HG02763 (cell line): ENCODE measurements at regions not wholly inside any gene's neighbourhood (a gene's known extent, or its start where the extent isn't known, plus 50 kb on each side); places are given as distances from the start of the nearest gene placed in this dataset.

Experiments used
- ATAC-seq: cut with Tn5 transposase; IDR thresholded peaks from one replicate; pipeline ENCODE4 v1.9.1; 2021; ENCODE audit warnings: mild to moderate bottlenecking, moderate library complexity; ENCODE audit not compliant: unreplicated experiment

- ATAC-seq, result no peak
These were observed 805.3 kb upstream of the TENM3 start for GRCh38 chr4:181437895-181438294.

GRCh38 chr4:181438641-181439040 is 804.6 kb upstream of the TENM3 start:
- no peak for ATAC-seq

DNA sequence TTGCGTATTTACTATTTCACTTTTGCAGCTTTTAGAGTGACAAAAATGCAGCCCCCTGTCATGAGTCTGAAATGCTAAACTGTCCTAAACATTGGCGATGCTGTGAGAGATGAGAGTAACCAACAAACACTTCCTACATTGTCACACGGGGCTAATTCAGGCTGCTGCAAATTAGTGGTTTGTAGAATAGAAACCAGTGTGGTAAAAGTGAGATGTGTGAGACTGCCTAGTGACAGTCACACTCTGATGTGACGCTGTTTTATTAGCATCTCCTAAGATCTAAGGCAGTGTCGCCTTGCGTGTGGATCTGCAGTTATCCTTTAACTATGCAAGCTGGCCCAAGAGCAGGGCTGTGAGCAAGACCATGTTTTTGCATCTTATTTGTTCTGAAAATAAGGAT is 800.2 kb upstream of the TENM3 start:
- no peak for ATAC-seq

- no peak for ATAC-seq
These were observed 777.4 kb upstream of the TENM3 start for GRCh38 chr4:181465826-181466225.

DNA sequence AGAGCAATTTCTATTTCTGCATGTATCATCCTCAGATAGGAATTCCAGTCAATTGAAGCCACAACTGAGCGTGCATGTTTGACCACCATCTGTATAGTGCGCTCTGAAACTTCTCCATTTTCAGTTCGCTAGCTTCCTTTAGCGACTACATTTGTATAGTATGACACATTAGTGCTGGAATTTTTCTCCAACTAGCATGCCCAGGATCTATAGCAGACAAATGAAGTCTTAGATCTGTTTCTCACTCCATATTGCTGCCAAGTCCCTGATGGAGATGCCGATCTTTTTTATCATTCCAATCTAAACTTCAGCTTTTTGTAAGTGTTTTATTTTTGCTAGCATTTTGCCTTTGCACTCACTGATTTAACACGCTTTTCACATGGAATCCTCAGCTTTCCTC is 774.8 kb upstream of the TENM3 start:
- no peak for ATAC-seq

DNA sequence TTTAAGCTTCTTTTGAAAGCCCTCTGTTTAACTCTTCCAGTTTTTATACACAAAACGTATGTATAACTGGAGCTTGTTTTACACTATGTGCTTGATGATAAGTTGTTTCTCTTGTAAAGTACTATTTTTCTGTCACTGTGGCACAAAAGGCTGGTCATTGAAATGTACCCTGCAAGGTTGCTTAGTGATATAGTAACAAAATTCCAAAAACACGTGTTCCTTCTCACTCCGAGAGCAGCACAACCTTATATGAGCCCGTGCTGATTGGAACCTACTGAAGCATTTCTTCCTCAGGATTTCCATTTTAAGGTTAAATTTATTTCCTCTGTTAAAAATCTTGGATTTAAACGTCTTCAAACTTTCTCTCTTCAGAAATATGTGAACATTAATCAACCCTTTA is 772.9 kb upstream of the TENM3 start:
- ATAC-seq, result no peak

- ATAC-seq, result no peak
These were observed 767.8 kb upstream of the TENM3 start for GRCh38 chr4:181475359-181475758.

DNA sequence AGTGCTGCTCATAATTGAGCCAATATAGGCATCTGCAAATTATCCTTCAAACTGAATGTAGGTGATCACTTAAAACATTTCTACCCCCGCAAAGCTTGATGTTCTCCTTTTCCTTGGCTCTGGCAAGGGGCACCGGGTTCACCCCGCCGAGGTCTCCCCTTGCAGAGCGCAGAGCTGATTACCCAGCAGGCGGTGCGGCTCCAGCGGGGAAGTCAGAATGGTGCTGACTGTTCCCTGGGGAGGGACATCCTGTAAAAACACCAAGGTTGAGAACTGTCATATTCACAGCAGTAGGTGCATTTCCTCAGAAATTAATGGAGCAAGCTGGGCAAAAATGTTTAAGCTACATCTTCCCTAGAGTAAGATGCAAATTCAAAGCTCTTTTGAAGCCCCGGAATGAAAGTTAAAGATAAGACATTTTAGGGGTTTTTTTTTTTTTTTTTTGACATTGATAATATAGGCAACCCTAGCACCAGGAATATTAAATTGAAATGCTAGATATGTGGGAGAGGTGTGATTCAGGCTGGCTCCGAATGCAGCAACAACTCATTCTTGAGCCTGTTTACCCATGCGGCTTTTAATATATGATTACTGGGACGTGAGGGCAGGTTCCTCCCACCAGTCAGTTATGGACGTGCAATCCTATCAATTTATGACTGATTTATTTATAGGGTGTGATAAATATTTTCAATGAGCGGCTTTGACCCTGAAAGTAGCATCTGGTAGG is 767.3 kb upstream of the TENM3 start:
- no peak for ATAC-seq

DNA sequence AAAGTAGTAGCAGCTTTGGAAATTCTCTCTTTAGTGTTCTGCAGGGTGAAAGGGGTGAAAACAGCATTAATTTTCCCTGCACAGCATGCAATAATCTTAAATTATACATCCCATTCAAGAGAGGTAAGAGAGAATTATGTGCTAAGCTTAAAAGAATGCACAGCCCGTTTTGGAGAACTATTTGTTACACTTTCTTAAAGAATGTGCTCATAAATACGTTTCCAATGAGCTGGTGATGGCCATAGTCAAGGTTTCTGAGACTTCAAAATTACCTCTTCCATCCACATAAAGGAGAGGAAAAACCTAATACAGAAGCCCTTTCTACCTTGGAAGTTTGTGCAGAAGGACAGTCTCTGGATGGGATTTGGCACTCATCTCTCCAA is 766.7 kb upstream of the TENM3 start:
- ATAC-seq, result no peak

GRCh38 chr4:181477591-181477990 is 765.6 kb upstream of the TENM3 start:
- ATAC-seq, result no peak

- ATAC-seq, result no peak
These were observed 764.5 kb upstream of the TENM3 start for GRCh38 chr4:181478656-181479055.

DNA sequence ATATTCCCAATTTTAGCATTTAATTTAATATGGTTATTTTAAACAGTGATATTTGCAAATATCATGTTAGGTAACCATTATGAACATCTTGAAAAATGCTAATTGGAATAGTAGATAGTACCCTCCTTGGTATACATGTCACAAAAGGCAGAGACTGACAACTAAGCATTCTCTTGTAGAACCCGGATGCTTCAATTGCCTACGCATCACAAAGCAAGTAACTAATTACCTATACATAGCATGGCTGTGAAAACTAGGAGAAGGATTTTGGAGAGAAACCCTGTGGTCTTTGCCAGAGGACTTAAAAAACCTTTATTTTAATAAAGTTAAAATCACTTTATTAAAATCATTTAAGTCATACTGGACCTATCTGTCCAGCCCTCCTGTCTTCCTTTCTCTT is 764.1 kb upstream of the TENM3 start:
- ATAC-seq, result no peak

- ATAC-seq, result no peak
These were observed 758.8 kb upstream of the TENM3 start for GRCh38 chr4:181484396-181484795.

DNA sequence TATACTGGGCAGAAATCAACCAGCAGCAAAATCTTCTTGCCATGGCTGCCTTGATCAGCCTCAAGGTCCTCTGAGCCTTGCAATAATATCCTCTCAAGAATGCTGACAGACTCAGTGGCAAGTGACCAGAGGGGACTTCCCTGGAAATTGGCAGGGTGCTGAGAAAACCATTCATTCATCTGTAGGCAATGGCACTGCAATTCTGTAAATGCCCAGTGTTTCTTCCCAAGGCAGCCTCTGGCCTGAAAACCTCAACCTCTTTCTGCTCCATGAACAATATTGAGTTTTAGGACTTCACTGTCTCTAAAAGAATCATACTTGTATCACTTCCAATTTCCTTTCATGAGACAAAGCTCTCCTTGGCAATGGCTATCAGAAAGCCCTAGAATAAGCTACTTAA is 754.3 kb upstream of the TENM3 start:
- ATAC-seq, result no peak

DNA sequence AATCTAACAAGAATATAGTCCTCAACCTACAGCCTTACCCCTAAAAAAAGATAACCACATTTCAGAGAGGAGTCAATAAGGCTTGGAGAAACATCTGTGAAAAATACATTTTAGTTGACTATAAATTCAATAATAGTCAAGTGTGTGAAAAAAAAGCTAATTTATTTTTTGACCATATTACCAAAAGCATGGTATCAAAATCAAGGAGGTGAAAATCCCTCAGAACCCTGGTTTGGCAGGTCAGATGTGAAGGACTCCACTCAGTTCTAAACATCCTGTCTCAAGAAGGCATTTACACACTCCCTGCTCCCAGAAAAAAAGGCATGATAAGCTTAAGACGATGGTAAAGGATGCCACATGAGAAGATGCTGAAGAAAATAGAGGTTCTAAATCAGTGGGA is 745.1 kb upstream of the TENM3 start:
- ATAC-seq, result no peak

GRCh38 chr4:181502611-181503010 is 740.6 kb upstream of the TENM3 start:
- no peak for ATAC-seq

GRCh38 chr4:181503687-181504390 is 739.4 kb upstream of the TENM3 start:
- ATAC-seq, result no peak

DNA sequence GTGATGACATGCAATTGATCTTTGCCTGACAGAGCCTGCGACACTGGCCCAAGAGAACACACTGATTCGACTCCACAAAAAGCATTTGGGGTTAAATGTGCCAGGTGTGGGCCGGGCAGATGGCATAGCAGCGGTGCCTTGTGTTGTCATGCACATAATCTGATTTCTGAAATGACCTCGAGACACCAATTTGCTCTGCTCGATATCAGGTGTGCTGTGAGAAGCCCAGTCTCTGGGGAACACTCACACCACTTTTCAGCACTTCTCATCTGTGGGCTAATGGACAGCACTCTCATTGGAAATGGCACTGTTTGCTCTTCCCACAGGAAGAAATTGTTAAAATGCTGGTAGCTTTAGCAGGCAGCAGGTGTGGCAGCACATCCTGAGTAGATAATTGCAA is 738.3 kb upstream of the TENM3 start:
- no peak for ATAC-seq

- no peak for ATAC-seq
These were observed 735.9 kb upstream of the TENM3 start for GRCh38 chr4:181507180-181507835.

GRCh38 chr4:181507938-181508337 is 735.3 kb upstream of the TENM3 start:
- no peak for ATAC-seq

DNA sequence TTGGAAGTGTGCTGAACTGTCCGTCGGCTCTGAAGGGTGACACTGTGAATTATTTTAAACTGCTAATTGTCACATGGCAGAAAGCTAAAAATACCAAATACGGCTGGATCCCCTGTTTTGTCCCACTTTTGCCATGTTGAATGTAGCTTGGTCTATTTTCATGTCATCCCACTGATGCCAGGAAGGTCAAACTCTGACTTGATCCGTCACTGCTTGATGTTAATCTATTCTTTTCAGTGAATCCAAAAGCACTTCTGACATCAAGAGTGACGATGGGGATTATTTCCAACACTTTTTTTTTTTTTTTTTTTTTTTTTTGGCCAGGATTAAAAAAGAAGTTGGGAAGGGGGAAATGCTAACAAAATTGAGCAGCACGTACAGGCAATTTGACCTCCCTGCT is 734.6 kb upstream of the TENM3 start:
- no peak for ATAC-seq

DNA sequence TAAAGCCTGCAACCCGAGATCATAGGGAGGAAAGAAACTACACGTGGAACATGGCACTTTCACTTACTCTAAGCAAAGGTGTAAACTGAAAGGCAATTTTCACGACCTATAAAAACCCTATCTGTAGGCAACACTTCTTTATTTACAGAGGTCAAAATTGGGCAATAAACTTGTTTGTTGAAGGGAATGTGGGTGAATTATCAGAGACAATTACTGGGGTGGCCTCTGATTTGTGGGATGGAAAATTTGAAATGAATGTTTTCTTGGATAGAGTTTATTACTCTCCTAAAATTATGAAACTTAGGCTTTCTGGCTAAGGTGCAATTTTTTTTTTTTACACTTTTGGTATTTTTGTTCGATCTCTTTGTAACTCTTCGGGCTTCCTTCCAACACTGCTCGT is 734.1 kb upstream of the TENM3 start:
- no peak for ATAC-seq
